ENCODE measurements at regions not wholly inside any gene's neighbourhood (a gene's known extent, or its start where the extent isn't known, plus 50 kb on each side); places are given as distances from the start of the nearest gene placed in this dataset.

DNA sequence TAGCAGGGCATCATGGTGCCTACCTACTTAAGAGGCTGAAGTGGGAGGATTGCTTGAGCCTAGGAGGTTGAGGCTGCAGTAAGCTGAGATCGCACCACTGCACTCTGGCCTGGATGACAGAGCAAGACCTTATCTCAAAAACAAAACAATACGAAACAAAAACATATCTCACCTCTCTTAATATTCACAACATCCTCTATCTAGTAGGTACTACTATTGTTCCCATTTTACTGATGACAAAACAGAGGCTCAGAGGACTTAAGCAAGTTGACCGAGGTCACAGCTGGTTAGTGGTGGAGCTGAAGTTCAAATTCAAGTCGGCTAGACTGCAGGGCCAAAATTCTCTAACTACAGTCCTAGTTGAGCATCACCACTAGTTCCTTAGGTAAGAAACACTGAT lies 172.3 kb upstream of the EEA1 start:
- peaks cover 29% of the 10 kb centered on the region for H3K4me1 Mint-ChIP-seq (ENCODE audit: low read depth)
- H3K4me3 Mint-ChIP-seq, result no peak overlapping the region
- no peak for TF ChIP-seq CTCF (IDR thresholded peaks at IDR 0.05)
- H3K27ac Mint-ChIP-seq, result no peak overlapping the region
- H3K27me3 Mint-ChIP-seq (ENCODE audit: insufficient read depth), result no peaks in the 10 kb centered on the region; the same call in 1 of the 2 replicates
- H3K9me3 Mint-ChIP-seq, result no peaks in the 10 kb centered on the region
- no peaks in the 10 kb centered on the region for H3K36me3 Mint-ChIP-seq (ENCODE audit: low read depth)
- no peak for DNase-seq

DNA sequence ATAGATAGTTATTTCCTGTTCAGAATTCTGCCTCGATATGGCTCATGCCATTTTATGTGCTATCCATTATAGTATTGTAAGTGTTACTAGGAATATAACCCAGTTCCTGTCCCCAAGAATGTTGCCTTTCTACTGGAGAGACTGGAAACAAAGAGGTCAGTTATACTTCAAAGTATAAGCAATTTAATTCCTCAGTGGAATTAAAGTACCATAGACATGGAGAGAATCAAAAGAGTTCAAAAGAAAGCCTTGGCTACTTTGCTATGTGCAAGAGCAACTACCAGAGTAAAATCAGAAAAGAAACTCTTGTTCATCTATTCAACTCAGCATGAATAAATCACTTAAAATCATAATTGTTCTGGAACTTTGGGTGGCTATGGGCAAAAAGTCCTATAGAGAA lies 173.2 kb upstream of the EEA1 start:
- H3K27ac Mint-ChIP-seq, result no peak overlapping the region
- H3K9me3 Mint-ChIP-seq, result no peaks in the 10 kb centered on the region
- H3K36me3 Mint-ChIP-seq (ENCODE audit: low read depth), result no peaks in the 10 kb centered on the region

DNA sequence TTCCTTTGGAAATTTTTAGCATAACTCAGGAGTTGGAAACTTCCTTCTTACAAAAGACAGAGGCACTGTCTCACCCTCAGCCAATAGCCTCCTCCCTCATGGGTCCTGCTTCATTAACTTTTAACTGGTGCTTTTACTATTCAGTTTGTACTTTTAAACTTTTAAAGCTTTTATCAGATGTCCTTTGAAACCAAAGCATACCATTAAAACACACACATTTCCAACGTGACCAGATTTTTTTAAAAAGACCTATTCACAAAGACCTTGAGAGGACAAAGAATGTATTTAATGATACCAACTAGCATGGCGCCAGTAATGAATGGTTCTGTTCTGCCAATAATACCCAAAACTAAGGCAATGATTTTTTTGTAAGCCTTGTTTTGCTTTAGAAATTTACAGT lies 173.6 kb upstream of the EEA1 start:
- no peak overlapping the region for H3K4me3 Mint-ChIP-seq
- no peaks in the 10 kb centered on the region for H3K9me3 Mint-ChIP-seq
- no peak overlapping the region for H3K27ac Mint-ChIP-seq
- no peak for TF ChIP-seq CTCF (IDR thresholded peaks at IDR 0.05)
- H3K4me1 Mint-ChIP-seq (ENCODE audit: low read depth), result peaks cover 41% of the 10 kb centered on the region
- no peaks in the 10 kb centered on the region; the same call in 1 of the 2 replicates for H3K27me3 Mint-ChIP-seq (ENCODE audit: insufficient read depth)
- H3K36me3 Mint-ChIP-seq (ENCODE audit: low read depth), result no peaks in the 10 kb centered on the region
- DNase-seq, result no peak

More for the DNA sequence above, 173.2 kb upstream of the EEA1 start:
- no peak overlapping the region for H3K4me3 Mint-ChIP-seq
- TF ChIP-seq CTCF (IDR thresholded peaks at IDR 0.05), result no peak
- H3K27me3 Mint-ChIP-seq (ENCODE audit: insufficient read depth), result no peaks in the 10 kb centered on the region; the same call in 1 of the 2 replicates
- no peak for DNase-seq
- peaks cover 37% of the 10 kb centered on the region for H3K4me1 Mint-ChIP-seq (ENCODE audit: low read depth)

- Mint-ChIP-seq H3K4me1 (ENCODE audit: low read depth) (peaks cover 43% of the 10 kb centered on the region), H3K9me3 (no peaks in the 10 kb centered on the region), H3K36me3 (ENCODE audit: low read depth) (no peaks in the 10 kb centered on the region), H3K27me3 (ENCODE audit: insufficient read depth) (no peaks in the 10 kb centered on the region; the same call in 1 of the 2 replicates), H3K27ac (no peak overlapping the region), H3K4me3 (no peak overlapping the region)
- no peak for TF ChIP-seq CTCF (IDR thresholded peaks at IDR 0.05)
- DNase-seq, result no peak
Observed at GRCh38 chr12:93103154-93103553, 174.1 kb upstream of the EEA1 start.

GRCh38 chr12:93104535-93104934 lies 175.4 kb upstream of the EEA1 start:
- Mint-ChIP-seq H3K27me3 (ENCODE audit: insufficient read depth) (no peaks in the 10 kb centered on the region; the same call in 1 of the 2 replicates), H3K4me3 (no peak overlapping the region), H3K36me3 (ENCODE audit: low read depth) (no peaks in the 10 kb centered on the region), H3K4me1 (ENCODE audit: low read depth) (peaks cover 45% of the 10 kb centered on the region), H3K9me3 (no peaks in the 10 kb centered on the region), H3K27ac (no peak overlapping the region)
- TF ChIP-seq CTCF (IDR thresholded peaks at IDR 0.05), result no peak
- DNase-seq, result no peak

DNA sequence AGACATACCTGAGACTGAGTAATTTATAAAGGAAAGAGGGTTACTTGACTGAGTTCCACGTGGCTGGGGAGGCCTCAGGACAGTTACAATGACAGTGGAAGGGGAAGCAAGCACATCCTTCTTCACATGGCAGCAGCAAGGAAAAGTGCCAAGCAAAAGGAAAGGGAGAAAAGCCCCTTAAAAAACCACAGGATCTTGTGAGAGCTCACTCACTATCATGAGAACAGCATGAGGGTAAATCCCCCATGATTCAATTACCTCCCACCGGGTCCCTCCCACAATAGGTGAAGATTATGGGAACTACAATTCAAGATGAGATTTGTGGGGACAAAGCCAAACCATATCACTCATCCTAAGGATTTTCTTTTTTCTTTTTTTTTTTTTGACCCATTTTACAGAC lies 177.8 kb upstream of the EEA1 start:
- Mint-ChIP-seq H3K27ac (no peak overlapping the region), H3K27me3 (ENCODE audit: insufficient read depth) (no peaks in the 10 kb centered on the region; the same call in 1 of the 2 replicates), H3K36me3 (ENCODE audit: low read depth) (no peaks in the 10 kb centered on the region), H3K9me3 (no peaks in the 10 kb centered on the region), H3K4me3 (no peak overlapping the region), H3K4me1 (ENCODE audit: low read depth) (peaks cover 48% of the 10 kb centered on the region)
- no peak for DNase-seq
- TF ChIP-seq CTCF (IDR thresholded peaks at IDR 0.05), result no peak
